Ovary (tissue), 7 donors: ENCODE measurements at regions not wholly inside any gene's neighbourhood (a gene's known extent, or its start where the extent isn't known, plus 50 kb on each side); places are given as distances from the start of the nearest gene placed in this dataset.

ENCODE experiments used
- DNase-seq, 5 donors: peaks; one replicate each; pipeline ENCODE4 v3.0.0-alpha.2; 2019 to 2020
- H3K27ac ChIP-seq, 2 donors: fragments of 200-600 bp; one replicate each; pipeline versions ENCODE4 v1.5.1 to v1.8.0; 2019 to 2022
- H3K27me3 ChIP-seq: fragments of 200-600 bp; one replicate; pipeline ENCODE4 v1.8.0; 2022
- H3K36me3 ChIP-seq: fragments of 200-600 bp; sonication (generic); one replicate; pipeline ENCODE4 v1.5.1; 2019
- H3K4me1 ChIP-seq: one replicate; pipeline ENCODE4 v1.8.1; 2013; ENCODE audit warnings: mild to moderate bottlenecking, moderate library complexity; ENCODE audit not compliant: insufficient read depth
- H3K4me3 ChIP-seq: fragments of 200-600 bp; sonication (generic); one replicate; pipeline ENCODE4 v1.5.1; 2017
- H3K9me3 ChIP-seq, 2 donors: fragments of 200-600 bp in 1 of 2; sonication (generic) in 1 of 2; one replicate each; pipeline versions ENCODE4 v1.5.1 to v1.8.1; 2013 to 2019; ENCODE audit warnings: mild to moderate bottlenecking in 1 of 2, moderate library complexity in 1 of 2
- EP300 ChIP-seq: sonication (generic); formaldehyde crosslinking; IDR thresholded peaks from one replicate; pipeline ENCODE4 v1.6.1; 2017; ENCODE audit warnings: antibody characterized with exemption
- POLR2A ChIP-seq: fragments of 450-650 bp; IDR thresholded peaks from one replicate; pipeline ENCODE4 v1.6.1; 2017; ENCODE audit warnings: antibody characterized with exemption, mild to moderate bottlenecking, moderate library complexity
- WGBS, 3 donors: extraction: QIAGEN DNeasy Blood & Tissue Kit in 1 of 3; methylation state at CpG; one replicate each; pipeline versions ENCODE4 v1.1.5 to v1.1.7; 2013 to 2017; 5-methylcytosine and 5-hydroxymethylcytosine counted together
- intact Hi-C, 4 donors: fragments of 100-400 bp; cut with DNase I; formaldehyde crosslinking; loops; one replicate each; pipeline versions ENCODE4 v1.11.0 to v1.15.1; 2022 to 2023
- TF ChIP-seq, protein P1 (sequence below), 3 donors: fragments of 450-650 bp in 2 of 3; fragments of 200-600 bp in 1 of 3; IDR thresholded peaks; one replicate each; pipeline versions ENCODE4 v1.5.1 to v1.8.0; 2016 to 2022; ENCODE audit warnings: antibody characterized with exemption in 3 of 3, mild to moderate bottlenecking in 1 of 3
- donor health status: DM: no; HTN: no; CAD: no; lungs with moderate emphysema.
- donor health status: DM: no; HTN: no; CAD: no.
- donor health status: Bipolar disorder and iron deficiency.
- donor health status: DM: no; HTN: no; CAD: no.
- donor health status: DM: yes; HTN: yes; CAD: no.

DNA sequence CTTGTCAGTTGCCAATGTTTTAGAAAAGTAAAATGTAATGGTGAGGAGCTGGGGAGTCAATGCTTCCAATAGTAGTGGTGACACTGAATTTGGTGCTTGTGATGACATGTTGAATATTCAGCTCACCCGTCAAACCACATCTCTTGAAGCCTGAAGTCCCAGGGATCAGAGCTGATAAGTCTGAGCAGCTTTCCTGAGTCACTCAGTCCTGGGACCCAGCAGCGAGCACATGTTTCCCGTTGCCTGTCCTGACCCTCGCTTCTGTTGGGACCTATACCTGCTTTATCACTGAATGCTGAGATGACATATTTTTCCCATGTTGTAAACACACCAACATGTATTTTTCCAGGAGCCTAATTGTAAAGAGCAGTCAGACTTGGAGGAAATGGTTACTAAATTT lies 693.6 kb downstream of the QKI start:
- H3K27me3 ChIP-seq, result no peaks in the 10 kb centered on the region
- H3K9me3 ChIP-seq, result no peaks in the 10 kb centered on the region
- no peak for DNase-seq
- no peak overlapping the region for H3K4me3 ChIP-seq
- H3K27ac ChIP-seq, result no peak overlapping the region
- WGBS, 3 donors, result 46 to 94% (median 69%) methylated on average over 4 of the region's 4 CpGs
- TF ChIP-seq EP300 (no peak), POLR2A (no peak)
- TF ChIP-seq, protein P1, sequence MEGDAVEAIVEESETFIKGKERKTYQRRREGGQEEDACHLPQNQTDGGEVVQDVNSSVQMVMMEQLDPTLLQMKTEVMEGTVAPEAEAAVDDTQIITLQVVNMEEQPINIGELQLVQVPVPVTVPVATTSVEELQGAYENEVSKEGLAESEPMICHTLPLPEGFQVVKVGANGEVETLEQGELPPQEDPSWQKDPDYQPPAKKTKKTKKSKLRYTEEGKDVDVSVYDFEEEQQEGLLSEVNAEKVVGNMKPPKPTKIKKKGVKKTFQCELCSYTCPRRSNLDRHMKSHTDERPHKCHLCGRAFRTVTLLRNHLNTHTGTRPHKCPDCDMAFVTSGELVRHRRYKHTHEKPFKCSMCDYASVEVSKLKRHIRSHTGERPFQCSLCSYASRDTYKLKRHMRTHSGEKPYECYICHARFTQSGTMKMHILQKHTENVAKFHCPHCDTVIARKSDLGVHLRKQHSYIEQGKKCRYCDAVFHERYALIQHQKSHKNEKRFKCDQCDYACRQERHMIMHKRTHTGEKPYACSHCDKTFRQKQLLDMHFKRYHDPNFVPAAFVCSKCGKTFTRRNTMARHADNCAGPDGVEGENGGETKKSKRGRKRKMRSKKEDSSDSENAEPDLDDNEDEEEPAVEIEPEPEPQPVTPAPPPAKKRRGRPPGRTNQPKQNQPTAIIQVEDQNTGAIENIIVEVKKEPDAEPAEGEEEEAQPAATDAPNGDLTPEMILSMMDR (IDR thresholded peaks at IDR 0.05), result no peak
- no peaks in the 10 kb centered on the region for H3K4me1 ChIP-seq
- H3K36me3 ChIP-seq, result no peaks in the 10 kb centered on the region
- intact Hi-C loops, result no loop called here

DNA sequence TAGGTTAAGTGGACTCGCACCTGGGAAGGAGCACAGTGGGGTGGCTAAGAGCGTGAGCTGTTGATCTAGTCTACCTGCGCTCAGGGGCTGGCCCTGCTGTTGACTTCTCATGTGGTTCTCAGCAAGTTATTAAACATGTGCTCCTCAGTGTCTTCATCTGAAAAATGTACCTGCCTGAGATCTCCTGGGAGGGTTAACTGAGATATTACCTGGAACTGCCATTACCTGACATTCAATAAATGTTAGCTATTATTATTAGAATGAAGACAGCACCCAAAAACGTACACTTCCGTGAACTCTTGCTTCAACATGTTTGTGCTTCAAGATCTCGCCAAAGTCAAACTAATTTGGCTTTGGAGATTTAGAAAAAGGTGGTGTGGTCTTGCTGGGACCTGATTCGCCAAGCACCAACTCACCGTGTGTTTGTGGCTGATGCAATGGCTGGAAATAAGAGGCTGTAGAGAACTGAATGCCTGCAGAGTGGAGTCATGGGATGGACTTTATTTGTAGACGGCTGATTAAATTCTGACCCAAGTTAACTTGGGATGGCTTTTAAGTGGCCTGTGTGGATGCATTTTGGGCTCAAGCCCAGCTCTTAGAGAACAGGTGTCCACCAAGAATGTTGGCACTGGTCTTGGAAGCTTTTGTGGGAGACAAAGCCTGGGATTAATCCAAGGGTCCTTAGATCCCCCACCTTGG lies 692.9 kb downstream of the QKI start:
- H3K4me1 ChIP-seq, result no peaks in the 10 kb centered on the region
- intact Hi-C loops, result no loop called here

DNA sequence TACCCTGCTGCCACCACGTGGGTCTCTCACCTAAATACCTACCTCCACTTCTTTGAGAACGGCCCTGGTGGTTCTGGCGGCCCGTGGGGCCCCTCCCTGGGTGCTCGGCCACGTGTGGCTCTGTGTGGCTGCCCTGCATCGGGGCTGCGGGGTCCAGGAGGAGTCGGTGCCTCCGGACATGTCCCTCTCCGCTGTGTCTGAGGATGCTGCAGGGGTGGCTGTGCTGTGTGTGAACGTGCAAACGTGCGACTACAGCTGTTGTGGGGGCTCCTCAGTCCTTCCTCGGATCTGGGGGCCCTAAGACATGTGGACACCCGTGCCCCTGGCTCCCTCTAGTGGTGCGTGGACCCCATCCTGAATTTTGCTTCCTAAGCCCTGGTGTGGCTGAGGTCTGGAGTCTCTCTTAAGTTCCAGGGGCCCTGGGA lies 691.8 kb downstream of the QKI start:
- WGBS, 3 donors, result 72 to 84% (median 77%) methylated on average over 17 of the region's 17 CpGs
- Histone ChIP-seq H3K27ac (no peak overlapping the region), H3K4me3 (no peak overlapping the region), H3K36me3 (no peaks in the 10 kb centered on the region), H3K4me1 (no peaks in the 10 kb centered on the region), H3K27me3 (no peaks in the 10 kb centered on the region), H3K9me3 (no peaks in the 10 kb centered on the region)
- no peak for DNase-seq
- intact Hi-C loops, result no loop called here
- no peak for TF ChIP-seq EP300

More for the DNA sequence above, 692.9 kb downstream of the QKI start:
- Histone ChIP-seq H3K27ac (no peak overlapping the region), H3K9me3 (no peaks in the 10 kb centered on the region), H3K36me3 (no peaks in the 10 kb centered on the region), H3K27me3 (no peaks in the 10 kb centered on the region), H3K4me3 (no peak overlapping the region)
- TF ChIP-seq EP300 (no peak), POLR2A (no peak)
- TF ChIP-seq, protein P1 (IDR thresholded peaks at IDR 0.05), result no peak
- DNase-seq, result no peak
- 79 to 95% (median 88%) methylated on average over 9 of the region's 9 CpGs for WGBS, 3 donors

DNA sequence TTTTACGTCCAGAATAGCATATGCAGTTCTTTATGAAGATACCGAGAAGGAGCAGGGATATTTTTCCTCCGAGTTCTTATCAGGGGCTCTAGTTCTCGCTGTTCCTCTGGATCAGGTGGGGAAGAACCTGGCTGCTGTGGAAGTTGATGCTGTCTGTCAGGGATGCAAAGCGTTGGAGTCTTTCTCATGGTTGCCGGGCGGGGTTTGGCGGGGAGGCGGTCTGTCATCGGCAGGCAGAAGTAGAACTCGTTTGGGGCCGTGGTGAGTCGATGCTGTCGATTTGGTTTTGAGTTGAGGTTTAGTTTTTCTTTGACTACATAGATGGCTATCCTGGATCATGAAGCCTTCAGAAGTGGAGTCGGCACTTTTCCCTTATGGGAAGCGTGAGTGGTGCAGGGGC lies 691.2 kb downstream of the QKI start:
- Histone ChIP-seq H3K4me3 (no peak overlapping the region), H3K4me1 (no peaks in the 10 kb centered on the region), H3K27me3 (no peaks in the 10 kb centered on the region), H3K27ac (no peak overlapping the region), H3K9me3 (no peaks in the 10 kb centered on the region), H3K36me3 (no peaks in the 10 kb centered on the region)
- TF ChIP-seq POLR2A, result no peak
- TF ChIP-seq EP300, result no peak
- TF ChIP-seq, protein P1 (IDR thresholded peaks at IDR 0.05), result no peak
- intact Hi-C loops, result no loop called here
- no peak for DNase-seq
- 71 to 87% (median 73%) methylated on average over 16 of the region's 16 CpGs for WGBS, 3 donors

DNA sequence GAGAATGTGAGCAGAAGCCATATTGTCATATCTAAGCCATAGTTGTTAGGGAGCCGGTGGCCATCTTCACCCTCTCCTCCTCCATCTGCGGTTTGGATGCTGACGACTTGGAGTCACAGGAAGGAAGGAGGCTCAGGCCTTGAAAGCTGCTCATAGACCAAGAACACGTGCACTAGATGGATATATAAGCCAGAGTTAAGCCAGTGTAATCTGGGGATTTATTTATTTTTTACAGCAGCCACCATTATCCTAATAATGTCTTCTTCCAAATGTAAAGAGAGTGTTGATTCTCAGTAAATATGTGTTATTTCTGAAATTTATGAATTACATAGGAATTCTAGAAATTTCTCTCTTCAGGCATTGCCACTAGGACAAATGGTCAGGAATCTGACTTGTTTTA lies 689.9 kb downstream of the QKI start:
- DNase-seq, result no peak
- Histone ChIP-seq H3K36me3 (no peaks in the 10 kb centered on the region), H3K9me3 (no peaks in the 10 kb centered on the region), H3K27me3 (no peaks in the 10 kb centered on the region), H3K27ac (no peak overlapping the region), H3K4me3 (no peak overlapping the region), H3K4me1 (no peaks in the 10 kb centered on the region)
- intact Hi-C loops, result no loop called here
- WGBS, 3 donors, result 92 to 95% (median 93%) methylated on average over 4 of the region's 4 CpGs
- TF ChIP-seq POLR2A (no peak), EP300 (no peak)
- TF ChIP-seq, protein P1 (IDR thresholded peaks at IDR 0.05), result no peak
